K562 (cell line): ENCODE measurements at regions not wholly inside any gene's neighbourhood (a gene's known extent, or its start where the extent isn't known, plus 50 kb on each side); places are given as distances from the start of the nearest gene placed in this dataset.

Source experiments
- ATAC-seq: fragments of 200-7000 bp; cut with Tn5 transposase; 3 replicates; pipeline ENCODE4 v1.9.1; 2020; ENCODE audit warnings: moderate library complexity
- BruUV-seq: library from RNA; stranded (reverse); fragments of 400-500 nt; replicated peaks from 2 replicates; lab custom pipeline; 2021; lab: Mats Ljungman, UMichigan
- CTCF ChIA-PET: fragments of 300-600 bp; formaldehyde crosslinking; extraction: SDS; loops from one replicate; lab custom pipeline; 2021; ENCODE audit warnings: low intra/inter-chr PET ratio; lab: Yijun Ruan, JAX
- POLR2A ChIA-PET: fragments of 300-600, 350-650 bp; sonication (Branson Sonifier 250); formaldehyde crosslinking; extraction: SDS; loops from one replicate; lab custom pipeline; 2021; ENCODE audit warnings: antibody characterized with exemption, inconsistent platforms; lab: Yijun Ruan, JAX
- DNase-seq, 4 experiments: peaks; one replicate each; pipeline versions ENCODE4 v3.0.0 to v3.0.0-alpha.2; 2011 to 2018; ENCODE audit warnings: low spot score in 3 of 4, mixed read lengths in 3 of 4; ENCODE audit errors: extremely low read depth in 1 of 4
- FAIRE-seq: peaks from 2 replicates; lab custom pipeline; 2011; peaks lifted over from hg19 to GRCh38; lab: Jason Lieb, UNC
- H2AFZ ChIP-seq: 2 replicates; pipeline ENCODE4 v1.6.0; 2011; ENCODE audit warnings: low read depth, low read length, control low read depth, inconsistent platforms
- H3K27ac ChIP-seq: fragments of 200-600 bp; 3 replicates; pipeline ENCODE4 v1.8.0; 2011; ENCODE audit warnings: low read depth, mild to moderate bottlenecking, control low read depth, inconsistent platforms, low read length, moderate library complexity, mixed read lengths; ENCODE audit errors: extremely low read depth
- H3K27me3 ChIP-seq, 2 experiments: fragments of 300-600 bp in 1 of 2; 2 replicates in 1 of 2; 3 replicates in 1 of 2; pipeline versions ENCODE4 v1.6.0 to v1.8.0; 2011; ENCODE audit warnings: inconsistent platforms in 2 of 2, low read length in 2 of 2, mild to moderate bottlenecking in 1 of 2, mixed read lengths in 1 of 2, moderate library complexity in 1 of 2; ENCODE audit not compliant: control insufficient read depth in 2 of 2, insufficient read depth in 2 of 2
- H3K36me3 ChIP-seq: fragments of 300-600 bp; 3 replicates; pipeline ENCODE4 v1.8.0; 2011; ENCODE audit warnings: mild to moderate bottlenecking, low read length, inconsistent platforms; ENCODE audit not compliant: control insufficient read depth, insufficient read depth
- H3K4me1 ChIP-seq, 2 experiments: fragments of 200-600 bp in 1 of 2; replicated peaks in 1 of 2; 2 replicates in 1 of 2; 3 replicates in 1 of 2; pipeline versions ENCODE4 v1.5.1 to v1.8.0; 2011; ENCODE audit warnings: inconsistent platforms in 2 of 2, low read length in 2 of 2, mild to moderate bottlenecking in 1 of 2, mixed read lengths in 1 of 2, moderate library complexity in 1 of 2; ENCODE audit not compliant: control insufficient read depth in 2 of 2, insufficient read depth in 2 of 2
- H3K4me2 ChIP-seq: 2 replicates; pipeline ENCODE4 v1.6.1; 2011; ENCODE audit warnings: low read length, control low read depth, inconsistent platforms, mixed read lengths; ENCODE audit not compliant: insufficient read depth
- H3K4me3 ChIP-seq: fragments of 200-600 bp; sonication (generic), shearing (Covaris generic); 2 replicates; pipeline ENCODE4 v1.5.1; 2016; ENCODE audit warnings: control low read depth, inconsistent platforms
- H3K79me2 ChIP-seq: fragments of 200-600 bp; 3 replicates; pipeline ENCODE4 v1.8.0; 2011; ENCODE audit warnings: low read length, inconsistent platforms; ENCODE audit not compliant: control insufficient read depth, insufficient read depth
- H3K9ac ChIP-seq, 2 experiments: 2 replicates each; pipeline versions ENCODE4 v1.6.0 to v1.6.1; 2011; ENCODE audit warnings: low read depth in 2 of 2, low read length in 2 of 2, control low read depth in 1 of 2, inconsistent platforms in 1 of 2, mild to moderate bottlenecking in 1 of 2, mixed read lengths in 1 of 2; ENCODE audit not compliant: insufficient read depth in 1 of 2
- H3K9me1 ChIP-seq: one replicate; pipeline ENCODE4 v1.6.0; 2011; ENCODE audit warnings: inconsistent platforms, mild to moderate bottlenecking, low read length, moderate library complexity; ENCODE audit not compliant: control insufficient read depth, insufficient read depth
- H3K9me3 ChIP-seq: replicated peaks from 2 replicates; pipeline ENCODE4 v1.5.1; 2011; ENCODE audit warnings: low read depth, low read length, inconsistent platforms; ENCODE audit not compliant: control insufficient read depth, insufficient read depth
- H4K20me1 ChIP-seq: replicated peaks from 2 replicates; pipeline ENCODE4 v1.6.1; 2011; ENCODE audit warnings: low read length, inconsistent platforms, mixed read lengths; ENCODE audit not compliant: control insufficient read depth, insufficient read depth
- CBX8 ChIP-seq: fragments of 200-600 bp; sonication (generic); IDR thresholded peaks from 2 replicates; pipeline ENCODE4 v1.6.1; 2012; ENCODE audit warnings: borderline replicate concordance, mixed run types, low read depth, mild to moderate bottlenecking, moderate library complexity, mixed read lengths, low read length, control low read depth, inconsistent platforms; ENCODE audit not compliant: poor library complexity, severe bottlenecking; ENCODE audit errors: extremely low read depth
- CCNT2 ChIP-seq: IDR thresholded peaks from 2 replicates; pipeline ENCODE4 v1.6.1; 2011; ENCODE audit warnings: borderline replicate concordance, low read depth, mild to moderate bottlenecking, moderate library complexity, mixed read lengths, low read length; ENCODE audit not compliant: insufficient read length; ENCODE audit errors: extremely low read depth
- DACH1 ChIP-seq: fragments of 450-650 bp; IDR thresholded peaks from 2 replicates; pipeline ENCODE4 v1.6.1; 2018; ENCODE audit not compliant: partially characterized antibody
- ILK ChIP-seq: fragments of 450-650 bp; IDR thresholded peaks from 2 replicates; pipeline ENCODE4 v1.6.1; 2016; ENCODE audit warnings: missing genetic modification characterization, low read depth, mild to moderate bottlenecking, missing compliant biosample characterization, moderate library complexity, borderline replicate concordance
- NFE2L1 ChIP-seq: fragments of 450-650 bp; IDR thresholded peaks from 2 replicates; pipeline ENCODE4 v1.6.1; 2016; ENCODE audit warnings: missing genetic modification characterization, low read depth, mild to moderate bottlenecking, missing compliant biosample characterization, moderate library complexity, borderline replicate concordance
- THRA ChIP-seq: fragments of 450-650 bp; IDR thresholded peaks from 2 replicates; pipeline ENCODE4 v1.6.1; 2017; ENCODE audit warnings: mild to moderate bottlenecking, moderate library complexity
- ZC3H4 ChIP-seq: sonication (generic); formaldehyde crosslinking; IDR thresholded peaks from 2 replicates; pipeline ENCODE4 v1.9.0; 2021; ENCODE audit warnings: missing genetic modification reagents, borderline replicate concordance
- ZFPM2 ChIP-seq: fragments of 250-450 bp; sonication (Bioruptor Pico); IDR thresholded peaks from 2 replicates; pipeline ENCODE4 v1.5.1; 2022; ENCODE audit warnings: mild to moderate bottlenecking
- ZNF668 ChIP-seq: fragments of 250-450 bp; sonication (Bioruptor Pico); IDR thresholded peaks from 2 replicates; pipeline ENCODE4 v1.8.0; 2022; ENCODE audit warnings: mild to moderate bottlenecking, inconsistent platforms
- WGBS: fragments of 100-300 bp; shearing (Covaris generic); methylation state at CpG from one replicate; pipeline ENCODE4 v1.1.6; 2016; ENCODE audit warnings: low coverage, mixed read lengths; ENCODE audit not compliant: insufficient coverage; ENCODE audit errors: missing lambda C conversion rate; 5-methylcytosine and 5-hydroxymethylcytosine counted together
- in situ Hi-C: fragments of 300-500 bp; cut with MboI; formaldehyde crosslinking; loops from 4 replicates; pipeline ENCODE4 v1.15.0; 2018; ENCODE audit warnings: inconsistent platforms, mixed read lengths
- intact Hi-C: fragments of 100-400 bp; cut with micrococcal nuclease; formaldehyde crosslinking; loops from 2 replicates; pipeline ENCODE4 v1.14.2; 2022

DNA sequence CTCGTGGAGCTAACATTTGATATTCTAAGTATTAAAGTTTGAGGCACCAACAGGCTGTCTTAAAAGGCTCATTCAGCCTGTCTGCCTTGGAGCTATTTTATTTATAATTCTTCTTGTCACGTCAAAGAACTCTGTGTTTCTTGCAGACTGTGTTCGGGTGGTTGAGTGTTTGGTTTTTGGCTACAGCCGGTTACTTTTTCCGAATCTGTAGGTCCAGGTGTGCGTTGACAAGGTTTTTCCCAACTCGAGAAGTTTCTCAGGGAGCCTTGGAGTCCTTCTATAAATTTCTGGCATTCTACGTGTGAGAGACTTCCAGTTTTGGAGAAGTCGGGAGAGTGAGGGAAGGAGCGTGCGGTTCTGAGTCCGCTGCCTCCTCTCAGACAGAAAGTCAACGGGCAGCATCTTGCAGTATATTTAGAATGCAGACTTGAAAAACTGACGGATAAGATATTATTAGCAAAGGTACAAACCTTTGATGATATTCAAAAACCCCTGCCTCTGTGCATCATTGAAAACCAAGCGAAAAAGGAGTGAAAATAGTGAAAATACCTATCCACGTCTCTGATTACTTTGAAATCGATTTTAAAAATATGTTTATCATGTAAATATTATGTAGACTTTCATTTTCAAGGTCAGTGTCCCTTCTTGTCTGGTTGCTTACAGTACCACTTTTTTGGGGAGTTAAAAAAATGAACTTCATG lies 85.2 kb upstream of the PPARA start:
- no peak for ATAC-seq
- no peak overlapping the region for H3K27ac ChIP-seq
- no peak for DNase-seq
- WGBS, result 34% methylated on average over 13 of the region's 17 CpGs
- no peaks in the 10 kb centered on the region for H4K20me1 ChIP-seq
- no peak overlapping the region for H3K4me2 ChIP-seq
- H3K79me2 ChIP-seq, result no peaks in the 10 kb centered on the region
- H3K4me3 ChIP-seq, result no peak overlapping the region
- ChIA-PET CTCF (no interaction called here), POLR2A (interaction anchor here (0.6 kb wide), 1 partner anchor 43 kb away, joined by 3 read pairs; no protein-coding TSS in a partner anchor)
- intact Hi-C loops (no loop called here), in situ Hi-C loops (no loop called here)
- no peaks in the 10 kb centered on the region for H3K36me3 ChIP-seq
- no TSS peak for BruUV-seq
- no peaks in the 10 kb centered on the region for H3K9me1 ChIP-seq
- FAIRE-seq, result no peak
- H3K4me1 ChIP-seq, result peaks cover 0 to 20% of the 10 kb centered on the region in 2 experiments; a peak in 3 of 5 replicates
- H3K27me3 ChIP-seq, result peaks cover 0 to 10% of the 10 kb centered on the region in 2 experiments; a peak in 3 of 5 replicates
- no peaks in the 10 kb centered on the region for H3K9me3 ChIP-seq
- TF ChIP-seq NFE2L1, result no peak
- no peak for TF ChIP-seq DACH1
- no peak overlapping the region for H3K9ac ChIP-seq
- peak overlapping the region; percentile 47 for H2AFZ ChIP-seq

- FAIRE-seq, result no peak
- Histone ChIP-seq H3K27me3 (peaks cover 0 to 10% of the 10 kb centered on the region in 2 experiments; a peak in 3 of 5 replicates), H3K27ac (no peak overlapping the region), H3K4me2 (no peak overlapping the region), H3K4me3 (no peak overlapping the region), H3K9me1 (no peaks in the 10 kb centered on the region), H4K20me1 (no peaks in the 10 kb centered on the region), H2AFZ (peak overlapping the region; percentile 32; the same call in 1 of the 2 replicates), H3K9me3 (no peaks in the 10 kb centered on the region), H3K4me1 (peaks cover 0 to 27% of the 10 kb centered on the region in 2 experiments; a peak in 3 of 5 replicates), H3K79me2 (no peaks in the 10 kb centered on the region), H3K36me3 (no peaks in the 10 kb centered on the region), H3K9ac (no peak overlapping the region)
- no TSS peak for BruUV-seq
- WGBS, result 22% methylated on average over 2 of the region's 2 CpGs
- intact Hi-C loops (no loop called here), in situ Hi-C loops (no loop called here)
- ChIA-PET CTCF (no interaction called here), POLR2A (no interaction called here)
- ATAC-seq, result no peak
- DNase-seq, result no peak
- TF ChIP-seq ZC3H4 (CRISPR knock-in tag), result no peak
- no peak for TF ChIP-seq ILK (tag)
- no peak for TF ChIP-seq ZNF668 (CRISPR knock-in tag)
- TF ChIP-seq ZFPM2 (CRISPR knock-in tag), result no peak
- TF ChIP-seq CBX8, result peak; percentile 89
- no peak for TF ChIP-seq THRA
- no peak for TF ChIP-seq CCNT2
Observed at GRCh38 chr22:46065691-46066454, 84.5 kb upstream of the PPARA start.
